Small intestine (tissue), 7 donors: ENCODE measurements at regions not wholly inside any gene's neighbourhood (a gene's known extent, or its start where the extent isn't known, plus 50 kb on each side); places are given as distances from the start of the nearest gene placed in this dataset.
"Not testable (repeated sequence)": the region's sequence is repeated elsewhere in the genome, so short reads cannot be mapped to it uniquely, and the experiment has no call there.

Experiments
- DNase-seq, 2 donors: peaks; one replicate each; pipeline versions ENCODE4 v3.0.0 to v3.0.0-alpha.2; 2013
- FAIRE-seq: peaks from 2 replicates; lab custom pipeline; 2012; peaks lifted over from hg19 to GRCh38; lab: Jason Lieb, UNC
- H3K27ac ChIP-seq, 3 donors: one replicate each; pipeline ENCODE4 v1.5.1; 2013; ENCODE audit warnings: low read length in 2 of 3, mild to moderate bottlenecking in 2 of 3, control low read depth in 1 of 3, inconsistent platforms in 1 of 3, low read depth in 1 of 3, moderate library complexity in 1 of 3
- H3K27me3 ChIP-seq, 3 donors: one replicate each; pipeline ENCODE4 v1.6.1; 2013; ENCODE audit warnings: low read length in 3 of 3, inconsistent platforms in 1 of 3; ENCODE audit not compliant: control insufficient read depth in 3 of 3, insufficient read depth in 3 of 3
- H3K36me3 ChIP-seq, 3 donors: one replicate each; pipeline ENCODE4 v1.6.1; 2013; ENCODE audit warnings: low read length in 3 of 3, inconsistent platforms in 1 of 3, low read depth in 1 of 3, mild to moderate bottlenecking in 1 of 3, moderate library complexity in 1 of 3; ENCODE audit not compliant: control insufficient read depth in 3 of 3, insufficient read depth in 2 of 3
- H3K4me1 ChIP-seq, 3 donors: one replicate each; pipeline ENCODE4 v1.6.1; 2013; ENCODE audit warnings: low read length in 2 of 3, inconsistent platforms in 1 of 3, low read depth in 1 of 3, mild to moderate bottlenecking in 1 of 3, moderate library complexity in 1 of 3; ENCODE audit not compliant: control insufficient read depth in 3 of 3, insufficient read depth in 2 of 3
- H3K4me3 ChIP-seq, 3 donors: one replicate each; pipeline ENCODE4 v1.5.1; 2013; ENCODE audit warnings: low read length in 3 of 3, control low read depth in 1 of 3, inconsistent platforms in 1 of 3, low read depth in 1 of 3, mild to moderate bottlenecking in 1 of 3, moderate library complexity in 1 of 3
- H3K9me3 ChIP-seq, 2 donors: one replicate each; pipeline ENCODE4 v1.6.1; 2013; ENCODE audit warnings: low read depth in 1 of 2, low read length in 1 of 2; ENCODE audit not compliant: control insufficient read depth in 2 of 2, insufficient read depth in 1 of 2
- WGBS, 3 donors: extraction: QIAGEN DNeasy Blood & Tissue Kit; methylation state at CpG; one replicate each; pipeline ENCODE4 v1.1.7; 2013; 5-methylcytosine and 5-hydroxymethylcytosine counted together
- donor health status: healthy with polysubstance abuse.
- donor health status: control.
- donor health status: control.
- donor health status: Bipolar disorder and iron deficiency.
- donor health status: healthy.

- 75 to 91% (median 77%) methylated on average over 8 to 11 of the region's 11 CpGs for WGBS, 3 donors
- not testable (repeated sequence) for FAIRE-seq, H3K4me3 ChIP-seq, H3K36me3 ChIP-seq, H3K27me3 ChIP-seq, H3K27ac ChIP-seq, DNase-seq, H3K4me1 ChIP-seq
- peaks cover 0 to 15% of the 10 kb centered on the region in 2 donors for H3K9me3 ChIP-seq
Measured at GRCh38 chr14:105644053-105644435, 117.7 kb downstream of the TMEM121 start.

GRCh38 chr14:105644457-105644856 is 118.1 kb downstream of the TMEM121 start:
- not testable (repeated sequence) for DNase-seq, FAIRE-seq, H3K27ac ChIP-seq, H3K4me1 ChIP-seq, H3K27me3 ChIP-seq, H3K36me3 ChIP-seq, H3K4me3 ChIP-seq
- peaks cover 0 to 15% of the 10 kb centered on the region in 2 donors for H3K9me3 ChIP-seq
- WGBS, 3 donors, result 83 to 91% (median 85%) methylated on average over 15 to 19 of the region's 19 CpGs

- H3K4me3 ChIP-seq, H3K4me1 ChIP-seq, H3K27me3 ChIP-seq, FAIRE-seq, H3K36me3 ChIP-seq, DNase-seq, H3K27ac ChIP-seq: not testable (repeated sequence)
- H3K9me3 ChIP-seq, result peaks cover 0 to 15% of the 10 kb centered on the region in 2 donors
- WGBS, 3 donors, result 85% methylated on average over 11 of the region's 14 CpGs; no CpG with 5 or more reads in 2 of the 3 donors
Measured at GRCh38 chr14:105644891-105645290, 118.5 kb downstream of the TMEM121 start.

GRCh38 chr14:105645389-105645788 is 119.0 kb downstream of the TMEM121 start:
- H3K4me1 ChIP-seq, H3K4me3 ChIP-seq, FAIRE-seq, H3K27ac ChIP-seq, H3K27me3 ChIP-seq, DNase-seq, H3K36me3 ChIP-seq: not testable (repeated sequence)
- peaks cover 0 to 19% of the 10 kb centered on the region in 2 donors for H3K9me3 ChIP-seq
- WGBS, 3 donors, result no CpG with 5 or more reads among the region's 6 CpGs

- FAIRE-seq (no peak), DNase-seq (no peak)
- peaks cover 0 to 17% of the 10 kb centered on the region in 2 donors for H3K9me3 ChIP-seq
- no peak overlapping the region for H3K27ac ChIP-seq
- H3K27me3 ChIP-seq, result no peaks in the 10 kb centered on the region
- H3K36me3 ChIP-seq, result no peaks in the 10 kb centered on the region
- H3K4me1 ChIP-seq, result no peaks in the 10 kb centered on the region
- no peak overlapping the region for H3K4me3 ChIP-seq
- 29 to 50% (median 40%) methylated on average over 4 to 5 of the region's 5 CpGs for WGBS, 3 donors
Measured at GRCh38 chr14:105646175-105646574, 119.8 kb downstream of the TMEM121 start.

- H3K27me3 ChIP-seq, DNase-seq, H3K4me3 ChIP-seq, H3K27ac ChIP-seq, H3K4me1 ChIP-seq, H3K36me3 ChIP-seq, FAIRE-seq: not testable (repeated sequence)
- peaks cover 0 to 17% of the 10 kb centered on the region in 2 donors for H3K9me3 ChIP-seq
- 41 to 60% (median 47%) methylated on average over 6 to 7 of the region's 7 CpGs for WGBS, 3 donors
Measured at GRCh38 chr14:105646711-105647281, 120.4 kb downstream of the TMEM121 start.

- 53 to 74% (median 55%) methylated on average over 7 of the region's 7 CpGs for WGBS, 3 donors
- H3K9me3 ChIP-seq, result peaks cover 0 to 17% of the 10 kb centered on the region in 2 donors
- H3K27ac ChIP-seq, DNase-seq, H3K4me1 ChIP-seq, FAIRE-seq, H3K4me3 ChIP-seq, H3K27me3 ChIP-seq, H3K36me3 ChIP-seq: not testable (repeated sequence)
Measured at GRCh38 chr14:105647426-105647783, 121.0 kb downstream of the TMEM121 start.

- Histone ChIP-seq H3K9me3 (peaks cover 0 to 17% of the 10 kb centered on the region in 2 donors), H3K4me1 (no peaks in the 10 kb centered on the region), H3K4me3 (no peak overlapping the region), H3K27me3 (no peaks in the 10 kb centered on the region), H3K27ac (no peak overlapping the region), H3K36me3 (no peaks in the 10 kb centered on the region)
- 70 to 81% (median 70%) methylated on average over 30 of the region's 30 CpGs for WGBS, 3 donors
- no peak for FAIRE-seq
- no peak for DNase-seq
Measured at GRCh38 chr14:105647784-105648608, 121.6 kb downstream of the TMEM121 start.
